Stimulated activated CD4-positive, alpha-beta T cell treated with anti-CD3 and anti-CD28 coated beads, Interleukin-4, amount 100 ng/mL, for 4 hours (primary cell): ENCODE measurements at regions not wholly inside any gene's neighbourhood (a gene's known extent, or its start where the extent isn't known, plus 50 kb on each side); places are given as distances from the start of the nearest gene placed in this dataset.

Experiments used
- DNase-seq, 2 experiments: peaks; one replicate each; pipeline ENCODE4 v3.0.0-alpha.2; 2020

GRCh38 chrX:20463296-20464075 lies 196.8 kb upstream of the RPS6KA3 start:
- DNase-seq: no peak

- no peak for DNase-seq
Observed at GRCh38 chrX:20461576-20461975, 194.9 kb upstream of the RPS6KA3 start.

GRCh38 chrX:20461002-20461401 lies 194.3 kb upstream of the RPS6KA3 start:
- DNase-seq: no peak

GRCh38 chrX:20459410-20460350 lies 193.0 kb upstream of the RPS6KA3 start:
- DNase-seq: peak in 1 of 2 experiments; percentile 2

GRCh38 chrX:20456971-20457370 lies 190.3 kb upstream of the RPS6KA3 start:
- DNase-seq: no peak

DNA sequence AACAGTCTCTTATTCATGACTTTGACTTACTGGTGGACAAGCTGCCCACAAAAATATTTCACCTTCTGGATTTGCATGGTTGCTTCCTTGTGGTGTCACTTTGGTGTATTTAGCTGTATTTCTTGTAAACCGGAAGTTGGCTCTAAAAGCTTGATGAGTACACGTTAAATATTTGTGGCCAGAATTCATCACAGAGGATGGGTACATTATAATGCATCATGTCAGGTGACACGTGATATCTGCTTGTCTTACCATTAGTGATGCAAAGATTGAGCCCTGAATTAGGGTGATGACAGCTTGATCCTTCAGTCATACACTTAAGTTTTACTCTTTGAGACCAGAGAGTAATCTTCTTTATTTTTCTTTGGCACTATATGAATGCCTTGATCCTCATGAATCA lies 188.3 kb upstream of the RPS6KA3 start:
- DNase-seq: no peak

GRCh38 chrX:20454117-20454516 lies 187.4 kb upstream of the RPS6KA3 start:
- DNase-seq: peak in 1 of 2 experiments; percentile 2

DNA sequence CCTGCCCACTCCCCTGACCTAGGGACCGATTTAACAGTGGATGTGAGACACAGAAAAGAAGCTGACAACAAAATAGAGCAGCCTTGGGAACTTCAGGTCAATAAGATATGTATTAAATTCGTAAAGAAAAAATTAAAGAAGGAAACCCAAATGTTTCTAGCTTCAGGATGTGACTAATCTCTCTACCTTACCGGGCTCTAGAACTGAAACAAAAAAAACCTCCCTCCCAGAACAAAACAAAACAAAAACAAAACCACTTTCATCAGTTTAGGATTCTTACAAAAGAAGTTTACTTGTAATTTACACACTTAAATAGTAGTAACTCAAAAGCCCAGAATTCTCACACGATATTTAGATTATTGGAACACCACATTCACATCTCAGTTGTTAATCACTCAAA lies 185.8 kb upstream of the RPS6KA3 start:
- DNase-seq: no peak

DNA sequence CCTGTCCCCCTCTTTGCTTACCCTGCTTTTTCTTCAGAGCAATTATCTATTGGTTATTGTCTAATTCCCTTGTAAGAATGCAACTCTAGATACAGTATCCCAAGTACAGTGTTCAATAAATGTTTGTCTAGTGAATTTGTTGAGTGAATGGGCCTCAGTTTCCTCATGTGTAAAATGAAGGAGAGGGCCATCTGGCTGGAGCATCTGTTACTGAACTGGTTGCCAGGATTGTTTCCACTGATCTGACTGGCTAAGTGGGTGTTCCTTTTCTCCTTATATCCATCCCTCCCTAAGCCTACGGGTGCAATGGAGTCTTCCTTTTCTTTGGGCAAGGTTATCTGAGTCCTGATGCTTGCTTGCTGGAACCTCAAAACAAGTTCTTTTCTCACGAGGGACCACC lies 185.2 kb upstream of the RPS6KA3 start:
- DNase-seq: no peak

DNA sequence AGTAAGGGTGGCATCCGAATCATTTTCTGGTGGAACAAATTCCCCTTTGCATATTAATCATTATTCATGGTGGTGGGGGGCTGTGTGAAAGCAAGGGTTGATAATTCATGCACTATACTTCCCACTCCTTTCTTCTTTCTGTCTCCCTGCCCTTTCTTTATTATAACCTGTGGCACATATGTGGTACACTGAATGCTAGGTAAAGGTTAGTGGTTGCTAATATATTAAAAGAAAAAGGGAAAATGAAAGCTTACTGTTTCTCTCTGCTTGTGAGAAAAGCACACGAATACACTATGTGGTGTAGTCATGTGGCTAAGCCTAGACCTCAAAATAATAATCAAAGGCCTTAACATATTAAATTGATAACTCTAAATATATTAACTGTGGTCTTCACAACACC lies 178.4 kb upstream of the RPS6KA3 start:
- no peak for DNase-seq

DNA sequence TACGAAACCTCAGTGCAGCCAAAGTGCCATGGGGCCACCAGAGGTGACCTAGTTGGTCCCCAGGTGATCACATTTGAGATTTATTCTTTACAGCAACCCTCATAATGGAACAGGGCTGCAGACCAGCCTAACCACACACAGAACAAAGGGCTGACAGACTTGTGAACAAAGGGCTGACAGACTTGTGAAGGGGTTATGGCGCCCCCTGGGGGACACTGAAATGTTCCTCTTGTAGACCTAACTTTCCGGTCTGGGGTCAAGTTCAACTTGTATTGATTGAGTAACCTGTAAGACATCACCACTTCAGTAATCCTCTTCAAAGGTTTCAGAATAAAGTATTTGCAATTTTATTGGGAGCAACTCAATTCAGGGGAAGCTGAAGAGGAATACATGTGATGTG lies 175.9 kb upstream of the RPS6KA3 start:
- peak; percentile 76 to 77 for DNase-seq

- no peak for DNase-seq
Observed at GRCh38 chrX:20441123-20441522, 174.4 kb upstream of the RPS6KA3 start.

GRCh38 chrX:20438871-20439526 lies 172.3 kb upstream of the RPS6KA3 start:
- DNase-seq: no peak

GRCh38 chrX:20437683-20438082 lies 171.0 kb upstream of the RPS6KA3 start:
- no peak for DNase-seq

- DNase-seq: no peak
Observed at GRCh38 chrX:20435913-20436312, 169.2 kb upstream of the RPS6KA3 start.

DNA sequence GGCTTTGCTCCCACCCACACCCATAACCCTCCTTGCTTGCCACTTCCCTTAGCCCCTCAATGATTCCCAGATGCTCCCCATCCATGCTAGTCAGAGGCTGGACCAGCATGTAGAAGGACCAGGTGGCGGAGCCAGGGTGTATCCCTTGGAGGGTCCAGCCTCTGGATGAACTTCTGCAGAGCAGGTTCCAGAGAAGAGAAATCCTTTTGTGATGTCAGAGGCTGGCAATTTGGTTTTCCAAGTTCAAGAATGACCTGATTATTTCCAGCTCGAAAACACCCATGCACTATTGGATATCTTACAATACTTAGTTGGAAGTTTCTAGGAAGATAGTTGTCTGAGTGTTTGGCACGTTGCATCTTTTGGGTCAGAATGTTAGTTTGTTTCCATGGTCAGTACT lies 168.3 kb upstream of the RPS6KA3 start:
- no peak for DNase-seq

DNA sequence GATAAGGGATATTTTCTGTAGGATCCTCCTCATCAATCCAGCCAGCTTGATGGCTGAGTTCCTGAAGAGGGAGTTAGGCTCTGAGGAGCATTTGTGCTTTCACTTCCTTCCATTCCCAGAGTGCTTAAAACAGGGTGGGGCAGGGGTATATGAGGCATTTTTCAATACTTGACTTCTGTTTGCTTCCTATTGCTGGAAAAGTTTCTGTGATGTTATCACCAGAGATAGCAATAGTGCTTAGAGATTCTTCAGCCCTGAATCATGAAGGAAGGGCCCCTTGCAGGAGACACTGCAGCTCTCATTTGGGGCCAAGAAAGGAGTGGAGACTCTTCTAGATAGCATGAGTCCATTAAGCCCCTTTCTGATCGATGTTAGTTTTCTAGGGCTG lies 166.7 kb upstream of the RPS6KA3 start:
- no peak for DNase-seq

- no peak for DNase-seq
Observed at GRCh38 chrX:20432746-20433387, 166.2 kb upstream of the RPS6KA3 start.

DNA sequence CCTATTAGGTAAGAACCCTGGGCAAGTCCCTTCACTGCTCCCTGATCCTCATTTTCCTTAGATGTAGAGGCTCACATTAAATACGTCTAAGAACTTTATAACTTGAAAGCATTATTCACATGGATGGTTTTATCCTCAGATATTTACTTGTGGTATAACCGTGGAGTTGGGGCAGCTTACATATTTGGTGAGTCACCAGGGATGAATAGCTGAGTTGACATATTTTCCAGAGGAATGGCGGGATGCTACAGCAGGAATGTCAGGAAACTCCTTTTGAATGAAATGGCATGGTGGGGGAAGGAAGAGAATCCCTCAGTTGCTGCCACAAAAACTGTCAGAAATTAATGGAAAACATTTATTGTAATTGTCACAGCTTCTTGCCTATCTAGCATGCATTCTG lies 165.3 kb upstream of the RPS6KA3 start:
- DNase-seq: no peak

GRCh38 chrX:20431486-20431885 lies 164.8 kb upstream of the RPS6KA3 start:
- DNase-seq: no peak

- no peak for DNase-seq
Observed at GRCh38 chrX:20427173-20427770, 160.6 kb upstream of the RPS6KA3 start.

DNA sequence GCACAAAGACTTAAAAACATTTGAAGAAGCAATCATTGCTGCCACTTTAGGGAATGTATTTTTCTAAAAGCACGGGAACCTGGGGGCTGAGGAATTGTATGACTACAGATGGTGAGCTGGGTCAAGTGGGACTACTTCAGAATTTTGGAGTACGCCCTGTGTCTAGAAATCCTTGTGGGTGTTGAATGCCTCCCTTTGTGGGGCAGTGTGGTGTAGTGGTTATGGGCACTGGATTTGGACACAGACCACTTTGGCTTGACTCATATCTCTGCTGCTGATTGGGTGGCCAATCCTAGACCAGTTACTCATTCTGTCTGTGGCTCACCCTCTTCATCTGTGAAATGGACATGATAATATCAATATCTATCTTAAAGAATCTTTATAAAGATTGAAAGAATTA lies 155.0 kb upstream of the RPS6KA3 start:
- DNase-seq: no peak

GRCh38 chrX:20421275-20421674 lies 154.6 kb upstream of the RPS6KA3 start:
- DNase-seq: no peak
